Mucosa of rectum (tissue), 2 donors: ENCODE measurements at regions not wholly inside any gene's neighbourhood (a gene's known extent, or its start where the extent isn't known, plus 50 kb on each side); places are given as distances from the start of the nearest gene placed in this dataset.

Experiments
- H3K27ac ChIP-seq, 2 donors: one replicate each; pipeline ENCODE4 v1.7.0; 2013; ENCODE audit warnings: inconsistent platforms in 2 of 2, low read depth in 2 of 2, low read length in 2 of 2
- H3K27me3 ChIP-seq, 2 donors: one replicate each; pipeline ENCODE4 v1.7.0; 2013; ENCODE audit warnings: low read length in 2 of 2; ENCODE audit not compliant: control insufficient read depth in 2 of 2, insufficient read depth in 2 of 2
- H3K36me3 ChIP-seq, 2 donors: one replicate each; pipeline ENCODE4 v1.7.0; 2013; ENCODE audit warnings: low read length in 2 of 2; ENCODE audit not compliant: control insufficient read depth in 2 of 2, insufficient read depth in 2 of 2
- H3K4me1 ChIP-seq, 2 donors: one replicate each; pipeline ENCODE4 v1.7.0; 2013; ENCODE audit warnings: low read length in 2 of 2, mild to moderate bottlenecking in 1 of 2; ENCODE audit not compliant: control insufficient read depth in 2 of 2, insufficient read depth in 2 of 2
- H3K4me3 ChIP-seq, 2 donors: one replicate each; pipeline ENCODE4 v1.7.0; 2013; ENCODE audit warnings: low read length in 2 of 2
- H3K9ac ChIP-seq, 2 donors: one replicate each; pipeline ENCODE4 v1.7.0; 2013; ENCODE audit warnings: low read length in 2 of 2, low read depth in 1 of 2, mild to moderate bottlenecking in 1 of 2
- H3K9me3 ChIP-seq, 2 donors: one replicate each; pipeline ENCODE4 v1.7.0; 2013; ENCODE audit warnings: low read length in 2 of 2; ENCODE audit not compliant: control insufficient read depth in 2 of 2
- donor health status: healthy.
- donor health status: Normal muscosa, but diverticular disease.

DNA sequence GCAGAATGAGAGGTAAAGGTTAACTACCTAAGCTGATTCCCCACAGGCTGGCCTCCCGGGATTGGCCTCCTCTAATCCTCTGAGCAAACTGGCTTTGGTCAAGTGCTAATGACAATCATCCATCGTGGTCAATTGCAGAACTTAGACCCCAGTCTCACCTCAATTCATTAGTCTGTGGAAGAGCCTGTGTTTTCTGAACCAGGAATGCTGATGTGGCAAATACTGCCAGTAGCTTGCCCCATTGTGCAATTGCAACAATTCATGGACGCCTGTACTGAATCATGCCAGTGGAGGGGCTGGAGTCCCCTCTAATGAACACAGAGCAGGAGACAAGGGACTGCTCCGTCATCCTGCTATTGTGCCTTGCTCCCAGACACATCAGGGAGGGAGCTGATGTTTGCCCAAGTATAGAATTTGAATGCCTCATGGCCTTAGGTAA lies 1256.5 kb downstream of the EFNB2 start:
- Histone ChIP-seq H3K4me1 (no peaks in the 10 kb centered on the region), H3K9me3 (no peaks in the 10 kb centered on the region), H3K27me3 (no peaks in the 10 kb centered on the region), H3K4me3 (no peak overlapping the region), H3K9ac (no peak overlapping the region), H3K27ac (no peak overlapping the region), H3K36me3 (no peaks in the 10 kb centered on the region)

GRCh38 chr13:105276571-105276970 lies 1258.9 kb downstream of the EFNB2 start:
- Histone ChIP-seq H3K27me3 (no peaks in the 10 kb centered on the region), H3K4me1 (no peaks in the 10 kb centered on the region), H3K36me3 (no peaks in the 10 kb centered on the region), H3K9me3 (no peaks in the 10 kb centered on the region), H3K9ac (no peak overlapping the region), H3K27ac (no peak overlapping the region), H3K4me3 (no peak overlapping the region)

DNA sequence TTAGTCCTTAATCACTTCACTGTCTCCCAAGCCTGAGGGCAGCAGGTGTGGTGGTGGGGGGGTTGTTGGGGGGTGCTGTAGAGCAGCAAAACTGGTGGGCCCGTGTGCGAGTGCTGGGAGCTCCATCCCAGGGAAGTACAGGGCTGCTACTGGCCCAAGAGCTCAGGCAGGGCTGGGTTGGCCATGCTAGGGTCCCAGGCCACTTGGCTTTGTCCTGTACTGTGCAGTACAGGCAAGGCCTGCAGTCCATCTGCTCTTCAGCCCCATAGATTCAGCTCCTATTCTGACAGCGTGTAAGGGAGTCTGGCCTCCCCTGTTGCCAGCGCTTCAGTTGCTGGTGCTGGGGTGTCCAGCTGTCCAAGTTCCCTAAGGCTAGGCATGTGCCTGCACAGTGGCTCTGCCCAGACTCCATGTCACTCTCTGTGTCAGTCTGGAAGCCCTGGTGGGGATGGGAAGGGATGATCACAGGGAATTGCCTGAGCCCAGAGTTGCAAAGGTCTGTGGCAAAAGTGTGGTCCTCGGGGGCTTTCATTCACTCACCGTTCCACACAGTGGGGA lies 1261.7 kb downstream of the EFNB2 start:
- H3K27ac ChIP-seq: no peak overlapping the region
- no peaks in the 10 kb centered on the region for H3K36me3 ChIP-seq

DNA sequence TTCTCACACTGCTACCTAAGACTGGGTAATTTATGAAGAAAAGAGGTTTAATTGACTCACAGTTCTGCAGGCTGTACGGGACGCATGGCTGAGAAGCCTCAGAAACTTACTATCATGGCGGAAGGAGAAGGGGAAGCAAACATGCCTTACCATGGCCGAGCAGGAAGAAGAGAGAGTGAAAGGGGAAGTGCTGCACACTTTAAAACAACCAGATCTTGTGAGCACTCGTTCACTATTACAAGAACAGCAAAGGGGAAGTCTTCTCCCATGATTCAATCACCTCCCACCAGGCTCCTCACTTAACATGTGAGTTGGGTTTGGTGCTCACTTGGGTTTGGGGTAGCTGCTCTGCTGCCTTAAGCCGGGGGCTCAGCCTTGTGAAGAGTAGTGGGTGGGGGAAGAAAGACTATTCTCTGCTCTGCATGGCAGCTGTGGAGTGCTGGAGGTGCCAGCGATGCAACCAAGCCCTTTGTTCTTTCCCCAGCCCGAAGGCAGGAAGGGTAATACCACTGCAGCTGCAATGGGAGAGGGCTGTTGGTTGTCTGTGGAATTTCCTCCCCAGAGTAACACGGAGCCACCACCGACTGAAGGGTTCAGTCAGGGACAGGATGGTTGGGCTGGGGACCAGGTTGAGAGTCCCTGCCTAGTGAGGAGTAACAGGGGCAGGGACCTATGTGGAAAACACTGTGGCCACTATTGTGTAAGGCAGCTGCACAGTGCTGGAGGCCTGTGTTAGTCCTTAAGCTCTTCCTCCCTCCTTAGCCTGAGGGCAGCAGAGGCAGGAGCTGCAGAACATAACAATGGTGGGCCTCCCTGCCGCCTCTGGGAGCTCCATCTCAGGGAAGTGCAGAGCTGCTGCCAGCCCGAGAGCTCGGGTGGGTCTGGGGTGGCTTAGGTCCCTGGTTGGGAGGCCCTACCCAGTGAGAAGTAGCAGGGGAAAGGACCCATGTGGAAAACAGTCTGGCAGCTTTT lies 1262.5 kb downstream of the EFNB2 start:
- Histone ChIP-seq H3K36me3 (no peaks in the 10 kb centered on the region), H3K9ac (no peak overlapping the region), H3K4me1 (no peaks in the 10 kb centered on the region), H3K27me3 (no peaks in the 10 kb centered on the region), H3K9me3 (no peaks in the 10 kb centered on the region), H3K4me3 (no peak overlapping the region), H3K27ac (no peak overlapping the region)

More for the DNA sequence above, 1261.7 kb downstream of the EFNB2 start:
- Histone ChIP-seq H3K9ac (no peak overlapping the region), H3K4me3 (no peak overlapping the region), H3K4me1 (no peaks in the 10 kb centered on the region), H3K27me3 (no peaks in the 10 kb centered on the region), H3K9me3 (no peaks in the 10 kb centered on the region)

GRCh38 chr13:105266615-105267014 lies 1268.8 kb downstream of the EFNB2 start:
- Histone ChIP-seq H3K9ac (no peak overlapping the region), H3K27ac (no peak overlapping the region), H3K4me3 (no peak overlapping the region), H3K27me3 (no peaks in the 10 kb centered on the region), H3K36me3 (no peaks in the 10 kb centered on the region), H3K9me3 (no peaks in the 10 kb centered on the region), H3K4me1 (no peaks in the 10 kb centered on the region)

DNA sequence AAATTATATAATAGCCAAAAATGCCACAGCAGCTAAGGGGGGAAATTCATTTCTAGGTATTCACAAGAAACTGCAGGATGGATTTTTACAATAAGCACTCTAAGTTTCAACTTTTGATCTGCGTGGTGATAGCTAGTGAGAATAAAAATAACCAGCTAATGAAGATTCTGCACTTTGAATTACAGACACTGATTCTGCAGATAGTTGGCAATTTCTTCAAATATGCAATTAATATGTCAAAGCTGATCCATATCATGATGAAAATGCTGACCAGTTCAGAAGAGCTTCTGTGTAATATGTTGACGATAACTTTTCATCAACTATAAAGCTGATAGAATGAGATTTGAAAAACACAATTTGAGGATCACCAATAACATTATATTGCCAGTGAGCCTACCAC lies 1272.9 kb downstream of the EFNB2 start:
- Histone ChIP-seq H3K4me1 (no peaks in the 10 kb centered on the region), H3K36me3 (no peaks in the 10 kb centered on the region), H3K27ac (no peak overlapping the region), H3K4me3 (no peak overlapping the region), H3K9me3 (no peaks in the 10 kb centered on the region), H3K9ac (no peak overlapping the region), H3K27me3 (no peaks in the 10 kb centered on the region)

DNA sequence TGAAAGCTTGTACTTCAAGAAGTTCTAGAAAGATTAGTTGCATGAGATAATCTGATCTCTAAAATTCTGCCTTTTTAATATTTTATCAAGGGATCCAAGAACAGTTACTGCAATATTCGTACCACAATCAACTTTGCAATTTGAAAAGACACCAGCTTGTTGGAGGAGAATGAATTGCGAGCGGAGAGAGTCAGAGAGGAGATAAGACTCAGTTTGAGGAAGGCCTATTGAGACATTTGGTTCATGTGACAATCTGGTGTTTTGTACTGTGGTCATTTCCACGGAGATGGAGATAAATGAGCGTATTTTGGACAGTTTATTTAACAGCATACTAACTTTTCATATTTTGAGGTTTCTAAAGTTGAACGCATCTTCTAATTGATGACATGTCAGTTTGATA lies 1276.0 kb downstream of the EFNB2 start:
- no peaks in the 10 kb centered on the region for H3K4me1 ChIP-seq
- no peaks in the 10 kb centered on the region for H3K27me3 ChIP-seq
- no peak overlapping the region for H3K9ac ChIP-seq
- no peak overlapping the region for H3K27ac ChIP-seq
- H3K9me3 ChIP-seq: no peaks in the 10 kb centered on the region
- no peaks in the 10 kb centered on the region for H3K36me3 ChIP-seq
- no peak overlapping the region for H3K4me3 ChIP-seq

DNA sequence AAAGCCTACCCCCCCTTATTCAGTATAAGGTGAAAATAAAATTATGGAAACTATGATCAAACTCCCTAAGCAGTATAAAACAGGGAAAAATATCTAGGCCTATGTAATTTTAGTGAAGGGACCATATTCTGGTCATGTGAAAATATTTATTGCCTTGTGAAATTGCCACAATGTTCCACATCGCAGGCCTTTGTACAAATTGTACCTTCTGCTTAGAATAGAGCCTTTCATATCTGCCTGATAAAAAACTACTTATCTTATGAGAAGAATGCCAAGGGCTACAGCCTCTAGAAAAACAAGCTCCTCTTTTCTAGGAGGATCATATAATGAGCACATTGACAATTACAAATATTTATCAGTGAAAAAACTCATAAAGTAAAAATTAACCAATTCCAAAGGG lies 1280.0 kb downstream of the EFNB2 start:
- H3K4me1 ChIP-seq: no peaks in the 10 kb centered on the region
- no peaks in the 10 kb centered on the region for H3K9me3 ChIP-seq
- H3K27me3 ChIP-seq: no peaks in the 10 kb centered on the region
- no peaks in the 10 kb centered on the region for H3K36me3 ChIP-seq
- no peak overlapping the region for H3K9ac ChIP-seq
- H3K4me3 ChIP-seq: no peak overlapping the region
- no peak overlapping the region for H3K27ac ChIP-seq

DNA sequence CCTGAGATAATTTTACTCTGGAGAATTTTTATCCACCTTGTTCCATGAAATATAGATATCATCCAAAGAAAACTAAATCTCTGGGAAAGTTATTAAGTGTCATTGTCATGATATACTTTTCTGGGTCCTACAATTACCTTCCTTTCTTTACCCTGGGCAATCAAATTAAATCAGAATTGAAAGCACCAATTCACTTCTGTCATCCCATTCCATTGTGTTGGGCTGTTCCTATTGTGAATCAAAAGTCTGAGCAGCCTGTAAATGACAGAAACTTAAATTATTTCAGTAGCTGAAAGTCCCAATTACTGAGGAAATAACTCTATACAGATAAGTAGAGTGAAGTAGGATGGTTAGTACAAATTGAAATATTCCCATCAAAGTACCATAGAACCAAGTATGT lies 1284.2 kb downstream of the EFNB2 start:
- Histone ChIP-seq H3K27ac (no peak overlapping the region), H3K9ac (no peak overlapping the region), H3K27me3 (no peaks in the 10 kb centered on the region), H3K36me3 (no peaks in the 10 kb centered on the region), H3K4me1 (no peaks in the 10 kb centered on the region), H3K9me3 (no peaks in the 10 kb centered on the region), H3K4me3 (no peak overlapping the region)

GRCh38 chr13:105247830-105248229 lies 1287.6 kb downstream of the EFNB2 start:
- Histone ChIP-seq H3K4me1 (no peaks in the 10 kb centered on the region), H3K9me3 (no peaks in the 10 kb centered on the region), H3K36me3 (no peaks in the 10 kb centered on the region), H3K27ac (no peak overlapping the region), H3K4me3 (no peak overlapping the region), H3K27me3 (no peaks in the 10 kb centered on the region), H3K9ac (no peak overlapping the region)
